IPS DF 6.9 (cell line): ENCODE measurements at regions not wholly inside any gene's neighbourhood (a gene's known extent, or its start where the extent isn't known, plus 50 kb on each side); places are given as distances from the start of the nearest gene placed in this dataset.

Experiments used
- DNase-seq: peaks from one replicate; pipeline ENCODE4 v3.0.0-alpha.2; 2013; ENCODE audit warnings: low read depth, low spot score
- H3K27ac ChIP-seq: one replicate; pipeline ENCODE4 v1.5.1; 2013; ENCODE audit warnings: low read length, control low read depth
- H3K27me3 ChIP-seq: 2 replicates; pipeline ENCODE4 v1.6.1; 2013; ENCODE audit warnings: mild to moderate bottlenecking, low read length; ENCODE audit not compliant: control insufficient read depth, insufficient read depth
- H3K36me3 ChIP-seq: 2 replicates; pipeline ENCODE4 v1.6.1; 2013; ENCODE audit warnings: low read length; ENCODE audit not compliant: control insufficient read depth, insufficient read depth
- H3K4me1 ChIP-seq: 2 replicates; pipeline ENCODE4 v1.6.1; 2013; ENCODE audit warnings: low read length; ENCODE audit not compliant: control insufficient read depth, insufficient read depth
- H3K4me3 ChIP-seq: 2 replicates; pipeline ENCODE4 v1.5.1; 2013; ENCODE audit warnings: mild to moderate bottlenecking, low read length
- H3K9me3 ChIP-seq: 2 replicates; pipeline ENCODE4 v1.6.1; 2013; ENCODE audit warnings: low read length, inconsistent platforms; ENCODE audit not compliant: control insufficient read depth, insufficient read depth
- WGBS: extraction: QIAGEN DNeasy Blood & Tissue Kit; methylation state at CpG from one replicate; pipeline ENCODE4 v1.1.7; 2013; ENCODE audit warnings: mixed read lengths, missing lambda C conversion rate; ENCODE audit not compliant: insufficient read length, insufficient coverage; 5-methylcytosine and 5-hydroxymethylcytosine counted together

DNA sequence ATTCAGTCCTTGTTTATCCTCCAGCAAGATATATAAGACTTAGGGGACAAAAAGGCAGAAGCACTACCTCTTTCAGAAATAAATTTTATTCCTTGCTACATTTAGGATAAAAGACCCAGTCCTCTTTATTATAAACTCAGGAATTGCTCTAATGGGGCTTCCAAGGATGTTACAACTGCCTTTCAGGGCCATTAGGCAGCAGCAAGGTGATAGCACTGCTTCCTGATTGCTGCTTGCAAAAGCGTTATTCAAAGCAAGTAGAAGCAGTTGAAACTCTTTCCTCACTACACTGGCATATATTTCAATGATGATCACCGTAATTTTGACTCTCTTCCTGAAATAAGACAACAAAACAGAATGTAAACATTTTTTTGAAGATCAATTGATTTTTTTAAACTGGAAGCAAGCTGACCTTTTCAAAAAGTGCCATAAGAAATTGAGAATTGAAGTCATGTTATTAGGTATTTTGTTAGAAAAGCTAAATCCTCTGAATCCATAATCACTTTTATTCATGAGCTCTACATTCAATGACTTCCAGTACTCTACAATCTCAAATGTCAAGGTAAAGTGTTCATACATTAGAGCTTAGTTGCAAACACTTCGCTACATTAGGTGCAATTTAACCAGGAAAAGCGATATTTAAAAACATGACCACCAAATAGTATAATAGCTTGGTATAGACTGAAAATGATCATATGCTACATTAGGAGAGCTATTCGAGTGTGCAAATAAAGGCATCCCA is 233.4 kb upstream of the SYT10 start:
- Histone ChIP-seq H3K27me3 (no peaks in the 10 kb centered on the region), H3K27ac (no peak overlapping the region), H3K9me3 (no peaks in the 10 kb centered on the region), H3K4me3 (no peak overlapping the region), H3K4me1 (peaks cover 1% of the 10 kb centered on the region; the same call in 1 of the 2 replicates), H3K36me3 (no peaks in the 10 kb centered on the region)
- WGBS, result no CpG with 5 or more reads among the region's 5 CpGs
- DNase-seq, result no peak

DNA sequence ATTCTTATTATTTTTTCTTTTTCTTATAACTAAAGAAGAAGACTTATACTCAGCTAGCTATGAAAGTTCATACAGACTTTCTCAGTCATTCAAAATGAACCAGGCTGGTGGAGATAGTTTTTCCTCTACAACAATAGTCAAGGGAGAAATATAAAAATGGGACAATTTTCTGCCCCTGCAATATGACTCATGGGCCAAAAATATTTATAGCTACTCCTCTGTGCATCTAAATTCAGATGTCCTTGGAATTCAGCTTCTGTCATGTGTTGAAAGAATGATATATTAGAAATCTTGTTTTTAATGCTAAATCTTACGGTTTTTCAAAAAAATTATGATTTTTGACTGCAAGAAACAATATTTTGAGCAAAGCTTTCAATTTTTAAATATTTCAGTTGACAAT is 237.2 kb upstream of the SYT10 start:
- no CpG with 5 or more reads among the region's 1 CpG for whole genome bisulfite sequencing
- Histone ChIP-seq H3K9me3 (no peaks in the 10 kb centered on the region), H3K36me3 (no peaks in the 10 kb centered on the region), H3K4me1 (peaks cover 1% of the 10 kb centered on the region; the same call in 1 of the 2 replicates), H3K27me3 (no peaks in the 10 kb centered on the region), H3K4me3 (no peak overlapping the region), H3K27ac (no peak overlapping the region)
- DNase-seq, result no peak

DNA sequence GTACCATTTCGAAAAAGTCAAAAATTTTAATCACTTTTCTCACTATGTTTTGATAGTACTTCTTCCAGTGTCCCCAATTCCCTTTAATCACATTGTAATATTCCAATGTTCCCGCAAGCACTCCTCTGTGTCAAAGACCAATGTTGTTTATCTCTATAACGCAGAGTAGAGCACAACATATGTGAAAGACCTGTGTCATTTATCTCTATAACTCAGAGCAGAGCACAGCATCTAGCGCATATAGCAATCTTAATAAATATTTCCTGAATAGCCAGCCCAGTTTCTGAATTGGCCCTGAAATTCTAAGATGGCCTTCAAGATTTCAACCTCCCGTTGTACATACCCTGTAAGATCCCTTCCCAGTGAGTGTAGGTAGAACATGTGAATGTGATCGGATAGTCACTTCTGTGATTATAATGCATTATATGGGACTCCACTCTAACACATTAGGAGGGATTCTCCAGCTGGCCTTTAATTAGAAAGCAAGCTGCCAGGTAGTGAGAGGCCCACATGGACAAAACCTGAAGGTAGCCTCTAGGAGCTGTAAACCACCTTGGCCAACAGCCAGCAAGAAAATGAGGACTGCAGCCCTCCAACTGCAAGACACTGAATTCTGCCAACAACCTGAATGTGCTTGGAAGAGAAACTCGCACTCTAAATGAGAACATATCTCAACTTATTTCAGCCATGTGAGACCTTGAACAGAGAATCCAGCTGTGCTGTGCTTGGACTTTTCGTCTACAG is 238.8 kb upstream of the SYT10 start:
- DNase-seq, result no peak
- Histone ChIP-seq H3K36me3 (no peaks in the 10 kb centered on the region), H3K27ac (no peak overlapping the region), H3K9me3 (no peaks in the 10 kb centered on the region), H3K4me1 (no peaks in the 10 kb centered on the region), H3K4me3 (no peak overlapping the region), H3K27me3 (no peaks in the 10 kb centered on the region)
- no CpG with 5 or more reads among the region's 8 CpGs for WGBS

DNA sequence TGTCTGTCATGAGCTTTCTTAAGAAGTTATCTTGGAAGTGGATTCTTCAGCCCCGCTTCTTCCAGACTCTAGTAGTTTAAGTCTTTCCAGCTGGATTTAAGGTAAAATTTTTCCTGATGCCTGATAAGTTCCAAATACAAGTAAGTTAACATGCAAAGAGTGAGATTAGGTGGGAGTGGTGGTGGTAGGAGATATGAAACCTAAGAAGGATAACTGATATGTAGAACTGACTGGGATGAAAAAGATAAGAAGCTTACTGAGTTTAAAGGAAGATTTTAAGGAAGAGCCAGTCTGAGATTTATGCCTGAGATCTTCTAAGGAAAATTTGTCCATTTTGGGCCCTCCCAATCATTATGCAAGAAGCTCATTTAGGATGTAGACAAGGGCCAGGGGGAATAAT is 250.9 kb upstream of the SYT10 start:
- DNase-seq, result no peak
- H3K27ac ChIP-seq, result no peak overlapping the region
- no peaks in the 10 kb centered on the region for H3K4me1 ChIP-seq
- no peaks in the 10 kb centered on the region for H3K36me3 ChIP-seq
- no peaks in the 10 kb centered on the region for H3K9me3 ChIP-seq
- no CpG with 5 or more reads among the region's 1 CpG for WGBS
- no peak overlapping the region for H3K4me3 ChIP-seq
- no peaks in the 10 kb centered on the region for H3K27me3 ChIP-seq

DNA sequence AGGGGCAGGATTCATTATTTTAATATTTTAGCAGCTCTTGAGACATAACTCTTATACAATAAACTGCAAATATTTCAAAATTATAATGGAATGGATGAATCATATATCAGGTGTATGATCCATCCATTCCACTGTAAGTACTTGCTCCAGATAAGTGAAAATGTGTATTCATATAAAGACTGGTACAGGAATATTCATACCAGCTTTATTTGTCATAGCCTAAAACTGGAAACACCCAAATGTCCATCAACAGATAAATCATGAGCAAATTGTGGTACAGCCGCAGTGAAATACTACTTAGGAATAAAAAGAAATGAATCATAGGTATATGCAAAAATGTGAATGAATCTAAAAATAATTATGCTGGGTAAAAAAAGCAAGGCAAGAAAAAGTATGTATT is 263.6 kb upstream of the SYT10 start:
- Histone ChIP-seq H3K4me1 (no peaks in the 10 kb centered on the region), H3K27me3 (no peaks in the 10 kb centered on the region), H3K27ac (no peak overlapping the region), H3K36me3 (no peaks in the 10 kb centered on the region), H3K9me3 (no peaks in the 10 kb centered on the region), H3K4me3 (no peak overlapping the region)
- DNase-seq, result no peak
- no CpG with 5 or more reads among the region's 1 CpG for WGBS

DNA sequence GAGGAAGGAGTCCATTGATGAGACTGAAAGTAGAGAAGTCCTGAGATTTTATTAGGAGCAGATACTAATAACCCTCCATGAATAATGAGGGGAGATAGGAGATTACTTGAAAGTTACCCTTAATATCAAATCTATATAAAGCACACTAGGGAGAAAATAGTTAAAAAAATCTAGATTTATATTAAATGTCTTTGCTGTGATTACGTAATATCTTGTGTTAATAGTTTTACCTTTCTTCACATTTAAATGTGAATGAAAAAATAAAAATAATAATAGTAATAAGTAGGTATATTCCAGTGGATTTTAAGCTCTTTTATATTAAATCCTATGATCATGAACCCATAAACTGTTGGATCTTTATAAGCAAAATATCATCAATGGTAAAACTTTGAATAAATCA is 267.3 kb upstream of the SYT10 start:
- DNase-seq, result no peak
- Histone ChIP-seq H3K36me3 (no peaks in the 10 kb centered on the region), H3K27me3 (no peaks in the 10 kb centered on the region), H3K27ac (no peak overlapping the region), H3K9me3 (no peaks in the 10 kb centered on the region), H3K4me1 (no peaks in the 10 kb centered on the region), H3K4me3 (no peak overlapping the region)
- no CpG with 5 or more reads among the region's 1 CpG for WGBS

DNA sequence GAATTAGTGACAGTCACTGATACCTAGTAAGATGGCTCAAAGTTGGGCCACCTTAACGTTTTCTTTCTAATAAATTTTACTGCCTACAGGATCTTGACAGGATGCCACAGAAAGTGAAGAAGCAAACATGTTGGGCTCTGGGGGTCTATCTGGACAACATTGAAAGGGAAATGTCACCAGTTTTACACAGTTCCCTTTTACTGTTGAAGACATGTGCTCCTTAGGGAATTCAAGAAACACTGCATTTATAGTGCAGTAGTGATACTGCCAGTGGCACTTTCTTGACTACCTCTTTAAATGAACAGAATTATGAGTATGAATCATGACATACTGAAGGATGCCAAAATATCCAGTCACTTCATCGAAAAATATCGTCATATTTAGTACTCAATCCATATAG is 269.3 kb upstream of the SYT10 start:
- H3K27me3 ChIP-seq, result no peaks in the 10 kb centered on the region
- H3K4me1 ChIP-seq, result no peaks in the 10 kb centered on the region
- DNase-seq, result no peak
- no peak overlapping the region for H3K27ac ChIP-seq
- H3K36me3 ChIP-seq, result no peaks in the 10 kb centered on the region
- H3K9me3 ChIP-seq, result no peaks in the 10 kb centered on the region
- H3K4me3 ChIP-seq, result no peak overlapping the region
- WGBS, result no CpG with 5 or more reads among the region's 3 CpGs

DNA sequence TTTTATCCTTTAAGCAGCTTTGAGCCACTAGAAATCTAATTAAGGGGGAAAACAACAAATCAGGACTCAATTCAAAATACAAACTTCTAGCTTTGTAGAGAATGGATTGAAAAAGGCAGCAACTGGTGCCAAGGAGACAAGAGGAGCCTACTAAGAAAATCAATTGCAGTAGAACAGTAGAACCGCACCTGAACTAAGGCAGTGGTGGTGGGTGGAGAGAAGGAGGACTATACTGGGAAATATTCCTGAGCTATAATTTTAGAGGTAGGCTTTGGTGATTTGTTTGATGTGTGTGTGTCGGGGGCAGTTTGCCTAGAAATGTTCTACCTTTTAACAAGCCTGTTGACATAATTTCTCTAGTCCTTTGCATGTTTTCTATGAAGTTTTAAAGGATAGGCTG is 270.9 kb upstream of the SYT10 start:
- Histone ChIP-seq H3K36me3 (no peaks in the 10 kb centered on the region), H3K9me3 (no peaks in the 10 kb centered on the region), H3K27ac (no peak overlapping the region), H3K27me3 (no peaks in the 10 kb centered on the region), H3K4me3 (no peak overlapping the region), H3K4me1 (no peaks in the 10 kb centered on the region)
- DNase-seq, result no peak
- no CpG with 5 or more reads among the region's 2 CpGs for WGBS

DNA sequence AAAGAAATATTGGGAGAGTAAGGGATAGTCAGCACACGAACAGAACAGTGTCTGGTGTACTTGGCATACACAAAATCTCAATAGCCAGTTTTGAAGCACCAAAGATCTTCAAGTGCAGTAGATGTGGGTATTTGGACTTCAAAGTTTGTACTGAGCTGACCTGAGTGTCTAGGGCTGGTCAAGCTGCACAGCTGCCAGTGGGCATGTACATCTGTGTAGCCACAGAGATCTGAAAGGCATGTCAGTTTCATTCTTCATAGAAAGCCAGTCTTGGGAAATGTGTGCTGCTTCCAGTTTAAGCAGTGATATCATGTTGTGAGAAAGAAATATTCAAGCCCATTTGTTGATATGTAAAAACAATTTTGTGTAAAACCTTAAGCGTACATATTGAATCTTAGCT is 279.0 kb upstream of the SYT10 start:
- no peaks in the 10 kb centered on the region for H3K36me3 ChIP-seq
- no peak overlapping the region for H3K4me3 ChIP-seq
- no CpG with 5 or more reads among the region's 2 CpGs for WGBS

DNA sequence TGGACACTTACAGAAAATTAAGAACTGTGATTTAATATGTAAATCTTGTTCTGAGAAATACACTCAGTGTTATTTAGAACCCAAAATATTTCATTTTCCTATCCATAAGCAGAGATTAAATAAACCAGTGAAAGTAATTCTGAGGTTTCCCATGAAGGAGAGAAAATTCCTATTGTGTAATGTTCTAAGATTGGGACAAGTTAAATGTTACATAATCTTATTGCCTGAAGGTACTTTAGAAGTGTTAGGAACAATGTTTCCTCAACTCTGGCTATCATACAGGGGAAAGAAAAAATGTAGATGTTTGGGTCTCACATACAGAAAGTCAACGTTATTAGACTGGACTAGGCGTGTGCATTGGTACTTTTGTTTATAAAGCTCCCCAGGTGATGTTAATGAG is 281.9 kb upstream of the SYT10 start:
- Histone ChIP-seq H3K4me3 (no peak overlapping the region), H3K27me3 (no peaks in the 10 kb centered on the region), H3K9me3 (no peaks in the 10 kb centered on the region), H3K36me3 (no peaks in the 10 kb centered on the region), H3K27ac (no peak overlapping the region), H3K4me1 (no peaks in the 10 kb centered on the region)
- no CpG with 5 or more reads among the region's 2 CpGs for WGBS
- no peak for DNase-seq

More for the DNA sequence above, 279.0 kb upstream of the SYT10 start:
- no peaks in the 10 kb centered on the region for H3K27me3 ChIP-seq
- no peaks in the 10 kb centered on the region for H3K9me3 ChIP-seq
- H3K4me1 ChIP-seq, result no peaks in the 10 kb centered on the region
- no peak overlapping the region for H3K27ac ChIP-seq
- no peak for DNase-seq

DNA sequence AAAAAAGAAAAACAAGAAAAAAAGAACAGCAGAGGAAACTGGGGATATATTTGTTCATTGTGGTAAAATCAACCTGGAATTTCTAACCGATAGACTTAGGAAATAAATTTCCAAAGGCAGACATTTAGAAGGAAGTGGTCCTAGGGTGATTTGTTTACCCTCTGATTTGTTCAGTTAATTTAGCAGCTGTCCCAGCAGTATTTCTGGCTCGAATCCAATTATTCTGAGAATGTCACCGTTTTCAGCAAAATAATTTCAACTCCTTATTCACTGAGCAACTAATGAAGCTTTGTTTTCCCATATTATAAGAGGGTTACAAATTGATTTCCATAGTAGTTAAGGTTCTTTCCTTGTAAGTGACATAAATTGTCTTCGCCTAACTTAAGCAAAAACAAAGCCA is 285.2 kb upstream of the SYT10 start:
- Histone ChIP-seq H3K27ac (no peak overlapping the region), H3K9me3 (no peaks in the 10 kb centered on the region), H3K27me3 (no peaks in the 10 kb centered on the region), H3K4me1 (no peaks in the 10 kb centered on the region), H3K4me3 (no peak overlapping the region), H3K36me3 (no peaks in the 10 kb centered on the region)
- no CpG with 5 or more reads among the region's 4 CpGs for WGBS
- no peak for DNase-seq
